ENCODE measurements at regions not wholly inside any gene's neighbourhood (a gene's known extent, or its start where the extent isn't known, plus 50 kb on each side); places are given as distances from the start of the nearest gene placed in this dataset.

DNA sequence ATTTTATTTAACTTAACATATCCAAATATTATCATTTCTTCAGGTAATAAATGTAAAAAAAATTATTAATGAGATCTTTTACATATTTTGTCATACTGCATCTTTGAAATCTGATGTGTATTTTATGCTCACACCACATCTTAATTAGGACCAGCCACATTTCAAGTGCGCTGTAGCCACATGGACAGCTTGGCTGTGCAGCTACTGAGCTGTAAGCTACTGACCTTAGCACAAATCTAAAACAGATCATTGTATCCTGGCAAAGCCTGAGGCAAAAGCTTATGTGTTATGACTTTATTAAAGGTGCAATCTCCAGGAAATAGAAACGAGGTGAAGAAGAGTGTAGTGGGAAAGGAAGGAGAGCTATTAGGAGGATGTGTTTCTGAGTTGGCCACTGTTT lies 126.7 kb upstream of the UBE2E2 start:
- DNase-seq (ENCODE audit: low spot score) = no peak
- no peaks in the 10 kb centered on the region for H3K4me1 ChIP-seq (ENCODE audit: insufficient read depth, low read length, poor library complexity, severe bottlenecking)
- intact Hi-C loops (cut with micrococcal nuclease; ENCODE audit: unreplicated experiment) = no loop called here
- H3K27ac ChIP-seq (ENCODE audit: low read depth, low read length, poor library complexity, severe bottlenecking) = no peak overlapping the region
- no peak overlapping the region for H3K4me3 ChIP-seq (ENCODE audit: low read depth, low read length, poor library complexity, severe bottlenecking)
- CTCF ChIA-PET = no interaction called here
- H3K36me3 ChIP-seq (ENCODE audit: insufficient read depth, low read length, poor library complexity, severe bottlenecking) = no peaks in the 10 kb centered on the region
- H3K27me3 ChIP-seq (replicated peaks; ENCODE audit: insufficient read depth, low read depth, low read length, poor library complexity) = no peaks in the 10 kb centered on the region
- BruUV-seq (replicated peaks) = no TSS peak
- POLR2A ChIA-PET (ENCODE audit: low non-redundant PET) = no interaction called here
- TF ChIP-seq, protein P1, sequence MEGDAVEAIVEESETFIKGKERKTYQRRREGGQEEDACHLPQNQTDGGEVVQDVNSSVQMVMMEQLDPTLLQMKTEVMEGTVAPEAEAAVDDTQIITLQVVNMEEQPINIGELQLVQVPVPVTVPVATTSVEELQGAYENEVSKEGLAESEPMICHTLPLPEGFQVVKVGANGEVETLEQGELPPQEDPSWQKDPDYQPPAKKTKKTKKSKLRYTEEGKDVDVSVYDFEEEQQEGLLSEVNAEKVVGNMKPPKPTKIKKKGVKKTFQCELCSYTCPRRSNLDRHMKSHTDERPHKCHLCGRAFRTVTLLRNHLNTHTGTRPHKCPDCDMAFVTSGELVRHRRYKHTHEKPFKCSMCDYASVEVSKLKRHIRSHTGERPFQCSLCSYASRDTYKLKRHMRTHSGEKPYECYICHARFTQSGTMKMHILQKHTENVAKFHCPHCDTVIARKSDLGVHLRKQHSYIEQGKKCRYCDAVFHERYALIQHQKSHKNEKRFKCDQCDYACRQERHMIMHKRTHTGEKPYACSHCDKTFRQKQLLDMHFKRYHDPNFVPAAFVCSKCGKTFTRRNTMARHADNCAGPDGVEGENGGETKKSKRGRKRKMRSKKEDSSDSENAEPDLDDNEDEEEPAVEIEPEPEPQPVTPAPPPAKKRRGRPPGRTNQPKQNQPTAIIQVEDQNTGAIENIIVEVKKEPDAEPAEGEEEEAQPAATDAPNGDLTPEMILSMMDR (conservative IDR thresholded peaks at IDR 0.05; ENCODE audit: low read depth, low read length) = no peak
- no peak for TF ChIP-seq EZH2 (IDR thresholded peaks at IDR 0.05; ENCODE audit: borderline replicate concordance, low read depth, low read length, poor library complexity, severe bottlenecking)
- H3K9me3 ChIP-seq (ENCODE audit: low read depth, low read length, poor library complexity, severe bottlenecking) = no peaks in the 10 kb centered on the region

DNA sequence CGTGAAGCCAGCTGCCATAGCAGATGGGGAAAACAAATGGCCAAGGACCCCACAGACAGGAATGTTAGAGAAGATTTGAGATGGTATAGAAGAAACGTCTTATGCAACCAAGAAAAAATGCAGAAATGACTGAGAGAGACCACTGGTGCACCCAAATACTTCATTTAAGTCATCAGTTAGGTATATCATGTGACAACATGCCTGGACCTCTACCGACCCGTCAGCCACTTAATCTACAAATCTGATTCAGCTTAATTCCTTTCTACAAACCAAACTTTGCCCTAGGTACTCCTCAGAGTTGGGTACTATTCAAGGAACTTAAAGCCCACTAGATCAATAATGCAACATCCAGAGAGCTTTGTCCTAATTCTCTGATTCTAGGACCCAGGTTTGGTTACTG lies 126.0 kb upstream of the UBE2E2 start:
- no TSS peak for BruUV-seq (replicated peaks)

DNA sequence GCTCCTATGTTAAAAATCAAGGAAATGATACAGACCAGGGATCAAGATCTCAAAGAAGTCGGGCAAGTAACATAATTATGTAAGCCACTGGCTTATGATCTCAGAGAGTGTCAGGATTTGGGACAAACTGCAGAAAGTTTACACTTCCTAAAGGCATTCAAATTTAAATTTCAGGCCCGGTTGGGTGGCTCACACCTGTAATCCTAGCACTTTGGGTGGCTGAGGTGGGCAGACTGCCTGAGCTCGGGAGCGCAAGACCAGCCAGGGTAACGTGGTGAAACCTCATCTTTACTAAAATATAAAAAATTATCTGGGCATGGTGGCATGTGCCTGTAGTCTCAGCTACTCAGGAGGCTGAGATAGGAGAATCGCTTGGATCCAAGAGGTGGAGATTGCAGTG lies 124.4 kb upstream of the UBE2E2 start:
- BruUV-seq (replicated peaks) = no TSS peak
- CTCF ChIA-PET = no interaction called here

More for the DNA sequence above, 126.0 kb upstream of the UBE2E2 start:
- H3K9me3 ChIP-seq (ENCODE audit: low read depth, low read length, poor library complexity, severe bottlenecking) = no peaks in the 10 kb centered on the region
- DNase-seq (ENCODE audit: low spot score) = no peak
- TF ChIP-seq, protein P1 (conservative IDR thresholded peaks at IDR 0.05; ENCODE audit: low read depth, low read length) = no peak
- TF ChIP-seq EZH2 (IDR thresholded peaks at IDR 0.05; ENCODE audit: borderline replicate concordance, low read depth, low read length, poor library complexity, severe bottlenecking) = no peak
- H3K4me1 ChIP-seq (ENCODE audit: insufficient read depth, low read length, poor library complexity, severe bottlenecking) = no peaks in the 10 kb centered on the region
- H3K4me3 ChIP-seq (ENCODE audit: low read depth, low read length, poor library complexity, severe bottlenecking) = no peak overlapping the region
- no peak overlapping the region for H3K27ac ChIP-seq (ENCODE audit: low read depth, low read length, poor library complexity, severe bottlenecking)
- intact Hi-C loops (cut with micrococcal nuclease; ENCODE audit: unreplicated experiment) = no loop called here
- no peaks in the 10 kb centered on the region for H3K27me3 ChIP-seq (replicated peaks; ENCODE audit: insufficient read depth, low read depth, low read length, poor library complexity)
- CTCF ChIA-PET = no interaction called here
- H3K36me3 ChIP-seq (ENCODE audit: insufficient read depth, low read length, poor library complexity, severe bottlenecking) = no peaks in the 10 kb centered on the region
- POLR2A ChIA-PET (ENCODE audit: low non-redundant PET) = no interaction called here

More for the DNA sequence above, 124.4 kb upstream of the UBE2E2 start:
- H3K9me3 ChIP-seq (ENCODE audit: low read depth, low read length, poor library complexity, severe bottlenecking) = no peaks in the 10 kb centered on the region
- DNase-seq (ENCODE audit: low spot score) = no peak
- POLR2A ChIA-PET (ENCODE audit: low non-redundant PET) = no interaction called here
- no peak overlapping the region for H3K4me3 ChIP-seq (ENCODE audit: low read depth, low read length, poor library complexity, severe bottlenecking)
- no peak overlapping the region for H3K27ac ChIP-seq (ENCODE audit: low read depth, low read length, poor library complexity, severe bottlenecking)
- H3K27me3 ChIP-seq (replicated peaks; ENCODE audit: insufficient read depth, low read depth, low read length, poor library complexity) = no peaks in the 10 kb centered on the region
- TF ChIP-seq EZH2 (IDR thresholded peaks at IDR 0.05; ENCODE audit: borderline replicate concordance, low read depth, low read length, poor library complexity, severe bottlenecking) = no peak
- TF ChIP-seq, protein P1 (conservative IDR thresholded peaks at IDR 0.05; ENCODE audit: low read depth, low read length) = no peak
- H3K36me3 ChIP-seq (ENCODE audit: insufficient read depth, low read length, poor library complexity, severe bottlenecking) = no peaks in the 10 kb centered on the region
- intact Hi-C loops (cut with micrococcal nuclease; ENCODE audit: unreplicated experiment) = no loop called here
- H3K4me1 ChIP-seq (ENCODE audit: insufficient read depth, low read length, poor library complexity, severe bottlenecking) = no peaks in the 10 kb centered on the region
